Epithelial cell of prostate (primary cell): ENCODE measurements at regions not wholly inside any gene's neighbourhood (a gene's known extent, or its start where the extent isn't known, plus 50 kb on each side); places are given as distances from the start of the nearest gene placed in this dataset.

Experiments used
- DNase-seq: peaks from one replicate; pipeline ENCODE4 v3.0.0-alpha.2; 2011; ENCODE audit warnings: low read depth, low spot score
- H3K27ac ChIP-seq: fragments of 450-650 bp; 2 replicates; pipeline ENCODE4 v1.5.1; 2017; ENCODE audit warnings: mild to moderate bottlenecking

- DNase-seq, result no peak
- H3K27ac ChIP-seq, result no peak overlapping the region
These were observed 107.4 kb upstream of the CRHR1 start for GRCh38 chr17:45676695-45677094.

- no peak for DNase-seq
- no peak overlapping the region for H3K27ac ChIP-seq
These were observed 106.3 kb upstream of the CRHR1 start for GRCh38 chr17:45677770-45678169.

- H3K27ac ChIP-seq, result no peak overlapping the region
- no peak for DNase-seq
These were observed 104.7 kb upstream of the CRHR1 start for GRCh38 chr17:45679426-45679825.

GRCh38 chr17:45680360-45680759 is 103.8 kb upstream of the CRHR1 start:
- H3K27ac ChIP-seq, result no peak overlapping the region

GRCh38 chr17:45681706-45682105 is 102.4 kb upstream of the CRHR1 start:
- no peak overlapping the region for H3K27ac ChIP-seq
- DNase-seq, result no peak

More at GRCh38 chr17:45680360-45680759, 103.8 kb upstream of the CRHR1 start:
- no peak for DNase-seq

GRCh38 chr17:45686250-45686649 is 97.9 kb upstream of the CRHR1 start:
- DNase-seq, result no peak
- H3K27ac ChIP-seq, result no peak overlapping the region

- no peak overlapping the region for H3K27ac ChIP-seq
- DNase-seq, result no peak
These were observed 96.5 kb upstream of the CRHR1 start for GRCh38 chr17:45687594-45687993.

GRCh38 chr17:45688353-45688752 is 95.8 kb upstream of the CRHR1 start:
- no peak for DNase-seq
- H3K27ac ChIP-seq, result no peak overlapping the region

- no peak for DNase-seq
- no peak overlapping the region for H3K27ac ChIP-seq
These were observed 95.3 kb upstream of the CRHR1 start for GRCh38 chr17:45688820-45689219.

GRCh38 chr17:45689451-45689850 is 94.7 kb upstream of the CRHR1 start:
- DNase-seq, result no peak
- no peak overlapping the region for H3K27ac ChIP-seq

- DNase-seq, result no peak
- H3K27ac ChIP-seq, result no peak overlapping the region
These were observed 93.4 kb upstream of the CRHR1 start for GRCh38 chr17:45690625-45691275.

GRCh38 chr17:45692661-45693060 is 91.5 kb upstream of the CRHR1 start:
- no peak for DNase-seq

GRCh38 chr17:45693792-45694191 is 90.3 kb upstream of the CRHR1 start:
- no peak for DNase-seq
- H3K27ac ChIP-seq, result no peak overlapping the region

More at GRCh38 chr17:45692661-45693060, 91.5 kb upstream of the CRHR1 start:
- H3K27ac ChIP-seq, result no peak overlapping the region

- no peak for DNase-seq
- no peak overlapping the region for H3K27ac ChIP-seq
These were observed 87.7 kb upstream of the CRHR1 start for GRCh38 chr17:45696442-45696841.

- DNase-seq, result no peak
- H3K27ac ChIP-seq, result no peak overlapping the region
These were observed 87.0 kb upstream of the CRHR1 start for GRCh38 chr17:45697076-45697475.

GRCh38 chr17:45700171-45701090 is 83.7 kb upstream of the CRHR1 start:
- H3K27ac ChIP-seq, result no peak overlapping the region
- DNase-seq, result no peak

- no peak for DNase-seq
- no peak overlapping the region for H3K27ac ChIP-seq
These were observed 81.4 kb upstream of the CRHR1 start for GRCh38 chr17:45702666-45703266.

- DNase-seq, result no peak
- H3K27ac ChIP-seq, result no peak overlapping the region
These were observed 80.8 kb upstream of the CRHR1 start for GRCh38 chr17:45703348-45703747.

GRCh38 chr17:45703806-45704205 is 80.3 kb upstream of the CRHR1 start:
- no peak overlapping the region for H3K27ac ChIP-seq
- DNase-seq, result no peak

GRCh38 chr17:45704251-45704650 is 79.9 kb upstream of the CRHR1 start:
- no peak overlapping the region for H3K27ac ChIP-seq
- DNase-seq, result no peak
